GM21576 (cell line): ENCODE measurements at regions not wholly inside any gene's neighbourhood (a gene's known extent, or its start where the extent isn't known, plus 50 kb on each side); places are given as distances from the start of the nearest gene placed in this dataset.

Source experiments
- ATAC-seq: cut with Tn5 transposase; IDR thresholded peaks from one replicate; pipeline ENCODE4 v1.9.1; 2021; ENCODE audit warnings: mild to moderate bottlenecking, moderate library complexity; ENCODE audit not compliant: unreplicated experiment

DNA sequence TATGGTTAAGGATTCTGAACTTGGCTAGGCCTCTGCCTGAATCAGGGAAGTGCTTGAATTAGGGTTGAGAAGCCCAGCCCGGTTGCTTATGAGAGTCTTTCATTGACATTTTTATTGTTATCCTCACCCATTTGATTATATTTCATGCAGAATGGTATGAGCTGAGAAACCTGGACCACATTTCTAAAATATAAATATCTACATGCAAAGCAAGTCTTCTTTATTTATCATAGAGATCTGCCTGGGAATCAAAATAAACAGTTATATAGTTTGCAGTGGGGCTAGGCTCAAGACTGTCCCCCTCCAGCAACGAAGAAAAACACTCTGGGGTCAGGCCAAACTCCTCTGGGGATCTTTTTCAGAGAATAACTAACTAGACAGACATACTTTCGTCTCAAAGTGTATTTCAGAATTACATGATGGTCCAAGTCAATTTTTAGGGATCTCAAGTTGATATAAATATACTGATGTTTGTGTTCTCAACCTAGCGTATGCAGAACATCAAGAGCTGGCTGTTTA is 675.4 kb upstream of the NR2F2 start:
- ATAC-seq, result no peak

DNA sequence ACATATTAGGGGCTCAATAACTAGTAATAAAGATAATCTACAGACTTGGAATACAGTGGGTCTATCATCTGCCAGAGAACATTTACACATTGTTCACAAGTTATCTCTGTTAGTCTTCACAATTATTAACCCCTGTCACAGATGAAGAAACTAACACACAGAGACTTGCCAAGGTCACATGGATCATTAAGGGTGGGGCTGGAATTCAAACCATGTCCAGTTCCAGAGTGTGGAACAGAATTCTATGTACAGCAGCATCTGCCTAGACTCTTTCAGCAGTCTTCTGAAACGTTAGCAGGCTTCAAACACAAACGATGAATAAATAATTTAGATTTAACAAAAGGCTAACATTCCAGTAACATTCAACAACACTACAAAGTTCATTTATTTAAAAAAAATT is 673.9 kb upstream of the NR2F2 start:
- no peak for ATAC-seq

DNA sequence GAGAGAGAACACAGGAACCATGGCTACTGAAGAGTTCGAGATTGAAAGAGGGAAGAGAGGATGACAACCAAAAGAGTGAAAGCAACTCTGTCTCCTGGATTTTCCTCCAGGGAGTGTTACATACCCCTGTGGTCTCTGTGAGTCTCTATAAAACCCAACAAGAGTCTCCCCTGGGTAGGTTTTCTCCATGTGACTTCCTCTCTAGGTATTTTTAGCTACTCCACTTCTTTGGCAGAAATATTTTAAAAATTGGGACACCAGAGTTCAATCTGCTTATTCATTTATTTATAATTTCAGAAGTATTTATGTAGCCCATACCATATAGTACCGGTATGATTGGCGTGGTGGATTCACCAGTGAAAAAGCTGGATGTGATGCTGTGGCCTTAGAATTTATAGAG is 671.7 kb upstream of the NR2F2 start:
- ATAC-seq, result no peak

DNA sequence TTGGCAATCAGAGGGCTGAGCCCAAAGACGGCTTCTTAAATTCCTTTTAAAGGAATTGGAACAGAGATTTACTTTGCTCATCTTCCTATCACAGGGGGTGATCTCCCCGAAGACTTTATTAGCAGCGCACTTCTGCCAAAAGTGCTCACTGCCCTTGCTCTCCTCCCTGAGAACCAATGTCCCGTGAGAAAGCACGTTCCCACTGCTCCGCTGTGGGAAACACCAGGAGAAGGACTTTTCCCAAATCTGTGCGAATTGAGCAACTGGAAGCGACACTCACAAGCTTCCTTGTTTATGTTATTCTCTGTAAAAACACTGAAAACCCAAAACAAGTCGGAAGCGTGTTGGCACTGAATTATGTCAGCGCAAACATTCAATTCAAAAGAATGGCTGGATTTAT is 670.8 kb upstream of the NR2F2 start:
- no peak for ATAC-seq

DNA sequence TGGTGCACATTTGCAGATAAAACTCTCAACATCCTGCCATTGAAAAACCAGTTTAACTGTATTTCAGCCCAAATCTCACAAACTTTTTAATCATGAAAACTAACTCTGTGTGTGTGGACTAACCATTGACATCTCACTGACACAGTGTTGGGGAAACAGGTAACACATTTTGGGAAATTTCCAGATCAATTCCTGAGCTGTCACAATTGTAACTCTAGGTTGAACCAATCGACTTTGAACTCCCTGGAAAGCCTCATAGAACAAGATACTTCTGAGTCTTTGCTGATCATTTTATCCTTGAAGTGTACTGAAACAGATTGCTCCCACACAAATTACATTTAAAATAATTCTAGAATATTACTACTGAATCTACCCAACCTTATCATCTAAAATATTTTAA is 667.9 kb upstream of the NR2F2 start:
- no peak for ATAC-seq

DNA sequence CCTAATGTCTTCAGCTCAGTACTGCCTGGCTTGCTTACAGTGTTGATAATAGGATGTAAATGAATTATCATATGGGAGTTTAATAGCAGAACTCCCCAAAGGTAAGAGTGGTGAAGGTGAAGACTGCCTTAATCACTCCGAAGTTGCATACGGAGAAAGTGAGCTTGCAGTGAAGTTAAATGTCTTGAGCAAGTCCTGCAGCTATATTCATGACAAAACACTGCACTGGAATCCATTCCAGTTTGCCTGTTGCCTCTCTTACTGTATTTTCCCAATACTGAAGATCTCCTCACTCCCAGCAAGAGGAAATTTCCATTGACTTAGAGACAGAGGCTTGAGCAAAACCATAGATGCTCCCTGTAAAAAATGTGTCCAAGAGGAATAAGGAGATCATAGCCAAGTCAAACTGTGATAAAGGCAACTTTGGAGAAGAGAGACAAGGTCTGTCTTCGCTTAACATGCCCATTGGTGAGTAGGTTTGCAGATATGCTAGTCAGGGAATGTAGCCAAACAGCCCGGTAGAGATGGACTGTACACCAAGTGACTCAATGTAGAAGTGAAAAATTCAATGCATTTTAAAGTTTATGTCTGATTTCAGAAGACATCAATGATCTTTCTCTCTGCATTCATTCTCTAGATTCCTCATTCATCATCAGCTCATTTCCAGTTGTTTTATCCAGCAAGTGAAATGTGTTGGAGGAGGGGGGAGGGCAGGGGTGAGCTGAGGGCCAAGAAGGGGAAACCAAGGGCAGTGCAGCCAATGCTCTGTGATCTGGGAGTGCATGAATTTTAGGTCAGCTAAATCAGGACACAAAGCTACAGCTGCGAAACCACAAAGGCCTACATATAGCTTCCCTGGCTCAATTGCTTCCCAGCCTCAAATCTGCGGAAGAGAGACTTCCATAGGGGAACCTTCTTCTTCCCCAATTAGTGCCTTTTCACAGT is 667.1 kb upstream of the NR2F2 start:
- no peak for ATAC-seq

DNA sequence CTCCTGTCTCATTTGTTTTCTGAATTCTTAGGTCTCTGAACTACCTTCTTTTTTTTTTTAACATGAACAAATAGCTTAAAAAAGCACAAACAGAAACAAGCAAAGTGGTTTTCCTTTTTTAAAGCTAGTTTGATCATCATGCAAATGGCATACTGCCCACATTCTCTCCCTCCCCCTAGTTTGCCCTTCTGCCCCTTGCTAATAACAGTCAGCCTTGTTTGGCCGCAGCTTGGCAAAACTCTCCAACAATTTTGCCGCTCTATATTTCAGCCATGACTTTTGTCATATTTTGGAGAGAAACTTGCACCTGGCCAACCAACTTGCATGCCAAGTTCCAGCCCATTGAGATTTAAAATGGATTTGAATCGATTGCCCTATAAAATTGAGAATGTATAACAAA is 666.0 kb upstream of the NR2F2 start:
- no peak for ATAC-seq

DNA sequence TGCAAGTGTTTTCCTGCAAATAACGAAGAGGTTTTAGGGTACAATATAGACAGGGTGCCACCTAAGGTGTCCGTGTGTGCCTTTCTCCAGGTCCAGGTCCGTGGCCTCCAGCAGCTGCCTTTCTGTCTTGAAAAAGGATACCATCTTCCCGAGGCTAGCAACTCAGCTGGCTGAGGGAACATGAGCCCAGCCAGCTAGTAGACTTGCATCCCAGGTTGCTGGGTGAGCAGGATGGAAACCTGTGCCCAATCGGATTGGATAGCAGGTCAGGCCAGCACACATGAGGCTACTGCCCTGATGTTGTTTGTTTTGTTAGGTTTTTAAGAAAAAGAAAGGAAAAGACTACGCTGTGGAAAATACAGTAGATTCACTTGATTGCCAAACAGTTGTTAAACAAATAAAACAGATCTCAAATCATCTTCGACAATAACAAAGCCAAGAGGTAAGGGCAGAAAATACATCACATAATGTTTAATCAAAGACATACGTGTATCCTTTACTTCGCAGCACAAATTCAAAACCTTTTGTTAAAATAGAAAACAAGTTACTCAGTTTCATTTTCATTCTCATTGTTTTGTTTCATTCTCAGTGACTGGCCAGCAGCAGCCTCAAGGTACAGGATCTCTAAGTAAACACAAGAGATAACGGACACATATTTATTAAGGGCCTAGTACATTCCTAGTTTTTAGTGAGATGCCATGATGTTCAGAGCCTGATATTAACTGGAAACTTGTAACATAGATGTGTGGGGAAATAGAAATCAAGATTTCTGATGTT is 661.2 kb upstream of the NR2F2 start:
- ATAC-seq, result no peak

DNA sequence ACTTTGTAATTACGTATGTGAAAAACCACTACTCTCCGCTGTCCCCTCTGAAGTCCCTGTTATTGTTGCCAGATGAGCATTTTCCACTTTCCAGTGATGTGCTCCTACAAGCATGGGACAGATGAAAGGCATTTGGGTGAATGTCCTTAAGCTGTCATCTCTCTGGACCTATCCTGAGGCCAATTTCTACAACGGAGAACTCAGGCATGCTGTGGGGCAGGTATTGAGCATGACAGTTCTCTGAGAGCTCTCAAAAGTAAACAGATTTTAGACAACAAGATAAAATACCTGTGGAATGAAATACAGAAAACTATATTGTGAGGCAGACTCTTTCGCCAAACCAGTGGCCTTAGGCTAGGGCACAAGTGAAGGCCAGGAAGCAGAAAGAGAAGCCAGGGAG is 656.5 kb upstream of the NR2F2 start:
- no peak for ATAC-seq

DNA sequence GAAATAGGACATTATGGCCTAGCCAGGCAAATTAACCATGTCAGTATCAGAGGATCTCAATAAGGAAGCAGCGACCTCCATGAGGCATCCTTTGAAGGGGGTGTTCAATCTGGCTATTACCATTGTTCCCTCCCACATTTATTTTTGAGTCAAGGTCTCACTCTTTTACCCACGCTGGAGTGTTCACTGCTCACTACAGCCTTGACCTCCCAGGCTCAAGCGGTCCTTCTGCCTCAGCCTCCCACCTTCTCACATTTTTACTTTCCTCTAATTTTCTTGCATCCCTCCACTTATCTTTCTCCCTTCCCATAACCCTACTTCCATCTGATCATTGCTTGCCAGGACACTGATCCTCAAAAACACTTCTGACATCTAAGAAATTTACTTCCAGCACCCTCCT is 654.0 kb upstream of the NR2F2 start:
- no peak for ATAC-seq

DNA sequence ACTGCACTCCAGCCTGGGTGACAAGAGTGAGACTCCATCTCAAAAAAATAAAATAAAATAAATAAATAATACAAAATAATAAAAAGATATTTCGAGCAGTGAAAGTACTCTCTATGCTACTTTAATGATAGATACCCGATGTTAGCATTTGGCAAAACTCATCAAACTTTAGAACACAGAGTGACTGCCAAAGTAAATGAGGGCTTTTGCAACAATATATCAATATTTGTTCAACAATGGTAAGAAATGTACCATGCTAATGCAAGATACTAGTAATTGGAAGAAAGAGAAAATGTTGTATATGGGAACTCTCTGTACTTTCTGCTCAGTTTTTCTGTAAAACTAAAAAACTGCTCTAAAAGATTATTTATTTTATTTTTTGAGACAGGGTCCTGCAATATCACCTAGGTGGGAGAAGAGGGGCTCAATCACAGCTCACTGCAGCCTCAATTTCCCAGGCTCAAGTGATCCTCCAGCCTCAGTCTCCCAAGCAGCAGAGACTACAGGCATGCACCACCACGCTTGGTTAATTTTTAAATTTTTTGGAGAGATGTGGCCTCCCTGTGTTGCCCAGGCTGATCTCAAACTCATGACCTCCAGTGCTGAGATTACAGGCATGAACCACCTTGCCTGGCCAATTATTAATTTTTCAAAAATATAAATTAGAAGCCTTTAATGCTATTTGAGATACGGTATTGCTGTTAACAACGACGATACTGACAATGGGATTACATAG is 650.5 kb upstream of the NR2F2 start:
- ATAC-seq, result no peak

DNA sequence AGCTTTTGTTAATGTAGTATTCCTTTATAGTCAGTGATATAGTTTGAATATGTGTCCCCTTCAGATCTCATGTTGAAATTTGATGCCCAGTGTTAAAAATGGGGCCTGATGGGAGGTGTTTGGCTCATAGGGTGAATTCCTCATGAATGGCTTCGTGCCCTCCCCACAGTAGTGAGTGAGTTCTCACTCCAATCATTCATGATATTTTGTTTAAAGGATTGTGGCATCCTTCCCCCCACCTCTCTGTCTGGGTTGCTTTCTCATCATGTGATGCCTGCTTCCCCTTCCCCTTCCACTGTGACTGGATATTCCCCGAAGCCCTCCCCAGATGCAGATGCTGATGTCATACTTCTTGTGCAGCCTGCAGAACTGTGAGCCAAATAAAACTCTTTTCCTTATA is 649.8 kb upstream of the NR2F2 start:
- no peak for ATAC-seq

DNA sequence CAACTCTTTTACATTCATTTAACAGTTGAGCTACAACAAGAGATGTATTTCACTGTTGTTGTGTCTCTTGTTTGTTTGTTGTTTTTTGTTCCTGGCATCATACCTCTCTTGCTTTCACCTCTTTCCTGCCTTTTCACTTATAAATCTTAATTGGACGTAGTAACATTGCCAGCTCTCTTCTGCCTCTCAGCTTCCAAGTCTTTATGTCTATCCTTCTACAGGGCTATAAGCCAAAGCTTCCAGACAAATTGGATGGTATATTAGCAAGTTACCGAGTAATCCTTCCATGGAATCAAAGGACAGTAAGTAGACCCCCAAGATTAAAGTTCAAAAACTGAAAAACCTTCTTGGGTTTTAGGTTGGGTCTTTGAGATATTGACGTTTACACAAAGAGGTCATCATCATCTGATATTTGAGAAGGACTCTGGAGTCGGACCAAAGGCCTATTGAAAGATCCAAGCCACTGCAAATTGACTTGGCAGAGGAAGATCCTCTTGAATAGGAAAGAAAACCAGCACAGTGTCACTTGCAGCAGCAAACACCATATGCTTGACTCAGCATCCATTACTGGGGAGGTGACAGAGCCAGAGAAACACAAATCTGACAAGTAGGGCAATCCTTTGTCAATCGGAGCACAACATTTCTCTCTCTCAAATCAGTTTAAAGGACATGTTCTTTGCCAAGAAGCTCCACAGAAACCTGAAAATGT is 648.5 kb upstream of the NR2F2 start:
- no peak for ATAC-seq

DNA sequence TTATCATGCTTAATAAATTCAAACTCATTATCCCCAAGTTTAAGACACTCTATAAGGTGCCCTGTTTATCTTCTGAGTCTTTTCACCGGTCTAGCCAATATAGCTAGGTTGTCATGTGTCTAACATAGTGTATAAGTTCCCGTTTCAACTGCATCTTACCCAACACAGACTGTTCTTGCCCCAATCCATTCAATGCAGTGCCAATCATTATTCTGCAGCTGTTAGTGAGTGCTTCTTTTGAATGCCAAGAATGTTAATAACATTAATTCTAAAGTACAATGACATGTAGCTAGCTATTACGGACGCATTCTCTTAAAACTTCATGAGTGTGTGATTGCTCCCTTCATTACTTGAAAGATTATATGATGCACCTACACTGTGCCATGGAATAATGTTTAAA is 646.4 kb upstream of the NR2F2 start:
- ATAC-seq, result no peak

DNA sequence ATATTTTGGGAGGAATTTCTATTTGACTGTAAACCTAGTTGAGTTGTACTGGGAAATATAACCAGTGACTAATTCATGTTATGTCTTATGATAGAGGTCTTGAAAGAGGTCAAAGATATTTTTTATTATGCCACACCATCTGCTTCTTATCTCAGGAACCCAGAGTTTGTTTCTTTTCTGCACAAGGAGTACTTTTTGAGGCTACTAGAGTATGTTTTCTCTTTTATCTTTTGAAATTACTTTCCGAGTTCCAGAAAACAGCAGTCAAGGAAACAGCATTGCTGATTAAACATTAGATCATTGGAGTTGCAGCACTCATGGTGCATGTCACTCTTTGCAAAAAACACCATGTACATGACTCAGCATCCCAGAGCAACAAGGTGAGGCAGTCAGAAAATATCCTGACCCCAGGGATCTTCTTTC is 645.8 kb upstream of the NR2F2 start:
- no peak for ATAC-seq

DNA sequence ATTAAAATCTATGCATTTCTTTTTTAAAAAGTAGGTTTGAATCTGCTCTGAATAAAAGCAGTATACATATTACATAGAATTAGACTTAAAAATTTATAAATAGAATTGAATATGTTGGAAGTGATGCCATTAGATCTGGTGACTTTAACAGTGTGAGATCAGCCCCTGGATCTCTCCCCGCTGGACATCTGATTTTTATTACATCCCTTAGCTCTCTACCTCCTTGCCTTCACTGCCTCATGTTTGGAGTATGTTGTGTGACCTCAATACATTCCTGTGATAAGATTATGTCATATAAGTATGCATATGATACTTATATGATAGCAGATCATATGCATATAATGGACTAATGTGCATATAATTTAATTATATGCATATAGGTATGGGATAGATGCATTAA is 643.4 kb upstream of the NR2F2 start:
- no peak for ATAC-seq

DNA sequence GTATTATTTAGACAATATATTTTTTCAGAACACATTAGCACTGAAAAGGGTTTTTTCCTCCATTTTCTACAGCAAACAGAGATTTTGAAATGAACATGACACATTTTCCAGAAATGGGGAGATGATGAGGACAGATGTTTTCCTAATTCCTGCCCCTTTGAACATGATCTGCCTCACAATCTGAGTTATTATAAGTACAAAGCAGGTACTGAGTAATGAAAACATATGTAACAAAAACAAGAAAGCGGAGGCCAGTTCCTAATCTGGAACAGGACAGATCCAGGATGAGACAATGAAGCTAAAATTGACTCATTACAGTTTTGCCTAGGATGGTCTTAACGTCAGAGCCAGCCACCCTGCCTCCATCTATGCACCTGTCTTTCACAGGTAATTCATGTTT is 642.8 kb upstream of the NR2F2 start:
- ATAC-seq, result no peak

DNA sequence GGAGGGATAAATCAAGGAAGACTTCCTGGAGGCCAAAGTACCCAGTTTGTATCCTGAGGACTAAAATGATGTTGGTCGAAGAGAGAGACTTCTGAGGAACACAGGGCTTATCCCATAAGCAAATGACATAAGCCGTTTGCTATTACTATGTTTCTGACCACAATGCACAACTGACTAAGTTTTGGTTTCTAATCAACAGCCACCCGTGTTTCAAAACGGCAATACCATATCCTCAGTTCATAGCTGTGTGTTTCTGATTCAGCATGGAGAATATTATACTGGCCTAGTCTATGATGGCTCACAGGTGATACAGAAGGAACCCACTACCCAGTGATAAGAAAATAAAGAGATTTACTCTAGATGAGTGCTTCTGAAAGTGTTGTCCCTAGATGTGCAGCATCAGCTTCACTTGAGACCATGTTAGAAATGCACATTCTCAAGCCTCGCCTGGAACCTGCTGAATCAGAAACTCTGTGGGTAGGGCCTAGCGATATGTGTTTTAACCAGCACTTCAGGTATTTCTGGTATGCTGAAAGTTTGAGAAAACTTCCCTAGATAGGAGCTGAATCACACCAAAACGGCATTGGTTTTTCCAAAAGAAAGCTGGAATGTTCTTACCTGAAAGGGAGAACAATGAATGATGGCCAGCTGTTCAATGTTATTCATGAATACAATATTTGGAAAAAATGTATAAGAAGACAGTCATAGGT is 639.7 kb upstream of the NR2F2 start:
- no peak for ATAC-seq

DNA sequence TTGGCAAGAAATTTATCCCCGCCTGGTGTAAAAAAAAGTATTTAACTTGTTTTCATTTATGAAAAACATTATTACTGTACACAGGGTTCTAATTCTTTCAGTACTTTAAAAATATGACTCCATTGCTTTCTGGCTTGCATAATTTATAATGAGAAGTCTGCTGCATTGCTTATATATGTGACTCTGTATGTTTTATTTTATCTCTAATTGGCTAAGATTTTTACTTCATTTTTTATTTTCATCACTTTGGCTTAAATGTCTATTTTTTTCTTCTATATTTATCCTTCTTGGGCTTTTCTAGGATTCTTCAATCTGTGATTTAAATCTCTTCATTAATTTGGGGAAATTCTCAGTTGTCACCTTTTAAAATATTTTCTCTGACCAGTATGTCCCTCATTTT is 636.6 kb upstream of the NR2F2 start:
- no peak for ATAC-seq

DNA sequence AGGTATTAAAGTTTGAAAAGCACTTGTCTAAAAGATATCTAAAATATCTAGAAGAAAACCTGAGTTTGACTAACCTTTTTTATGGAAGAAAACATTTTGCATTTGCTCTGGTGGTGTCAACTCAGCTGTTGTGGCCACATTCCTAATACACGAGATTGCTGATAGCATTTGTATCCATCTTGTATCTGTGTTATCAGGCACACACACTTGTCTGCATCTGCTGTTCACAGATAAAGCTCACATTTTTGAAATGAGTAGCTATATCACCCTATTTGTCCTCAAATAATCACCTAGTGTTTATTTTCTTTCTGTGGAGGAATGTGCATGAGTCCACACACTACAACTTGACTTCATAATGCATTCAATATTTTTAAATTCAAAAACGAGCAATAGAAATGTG is 632.3 kb upstream of the NR2F2 start:
- no peak for ATAC-seq
